HG03103 (cell line): ENCODE measurements at regions not wholly inside any gene's neighbourhood (a gene's known extent, or its start where the extent isn't known, plus 50 kb on each side); places are given as distances from the start of the nearest gene placed in this dataset.

Experiments
- ATAC-seq: cut with Tn5 transposase; IDR thresholded peaks from one replicate; pipeline ENCODE4 v1.9.1; 2021; ENCODE audit warnings: low read depth; ENCODE audit not compliant: unreplicated experiment

DNA sequence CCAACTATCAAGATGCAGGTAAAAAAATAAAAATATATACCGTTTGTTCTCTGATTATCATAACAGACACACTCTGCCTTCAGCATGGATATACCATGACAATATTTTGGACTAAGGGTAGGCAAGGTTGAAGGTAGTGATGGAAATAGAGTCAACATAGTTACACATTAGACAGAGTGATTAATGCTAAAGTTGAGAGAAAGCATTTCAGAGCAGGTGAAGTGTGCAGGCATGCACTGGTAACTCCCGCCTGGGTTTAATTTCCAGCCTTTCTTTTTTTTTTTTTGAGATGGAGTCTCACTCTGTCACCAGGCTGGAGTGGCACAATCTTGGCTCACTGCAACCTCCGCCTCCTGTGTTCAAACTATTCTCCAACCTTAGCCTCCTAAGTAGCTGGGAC, 458.5 kb downstream of the TLR4 start:
- no peak for ATAC-seq

DNA sequence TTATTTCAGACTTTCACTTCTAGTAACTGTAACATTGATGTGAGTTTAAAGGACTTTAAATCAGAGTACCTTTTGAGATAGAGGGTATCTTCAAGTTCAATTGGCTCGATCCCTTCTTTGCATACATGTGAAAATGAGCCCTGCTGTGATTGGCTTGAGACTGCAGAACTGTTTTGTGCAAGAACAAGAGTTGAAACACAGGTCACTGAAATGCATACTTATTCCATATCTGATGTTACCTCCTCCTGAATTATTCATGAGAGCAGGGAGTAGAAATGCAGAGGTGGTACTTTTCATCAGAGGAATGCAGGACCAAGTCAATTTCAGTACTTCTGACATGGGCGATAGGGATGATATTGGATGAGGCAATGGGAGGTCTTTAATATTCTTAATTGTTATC, 459.5 kb downstream of the TLR4 start:
- no peak for ATAC-seq

DNA sequence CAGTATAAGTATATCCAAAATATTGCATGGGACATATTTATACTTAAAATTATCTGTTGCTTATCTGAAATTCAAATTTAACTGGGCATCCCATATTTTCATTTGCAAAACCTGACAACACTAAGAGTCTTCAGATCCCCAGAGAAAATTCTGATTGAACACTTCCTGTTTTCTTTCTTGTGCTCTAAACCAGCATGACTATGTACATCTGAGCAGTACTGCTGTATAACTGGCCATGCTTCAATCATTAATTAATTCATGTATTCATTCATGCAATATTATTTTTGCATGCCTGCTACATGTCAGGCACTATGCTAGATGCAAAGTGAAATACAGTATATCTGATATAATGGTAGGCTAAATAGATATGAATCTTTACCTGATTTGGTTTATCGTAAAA, 461.2 kb downstream of the TLR4 start:
- no peak for ATAC-seq

DNA sequence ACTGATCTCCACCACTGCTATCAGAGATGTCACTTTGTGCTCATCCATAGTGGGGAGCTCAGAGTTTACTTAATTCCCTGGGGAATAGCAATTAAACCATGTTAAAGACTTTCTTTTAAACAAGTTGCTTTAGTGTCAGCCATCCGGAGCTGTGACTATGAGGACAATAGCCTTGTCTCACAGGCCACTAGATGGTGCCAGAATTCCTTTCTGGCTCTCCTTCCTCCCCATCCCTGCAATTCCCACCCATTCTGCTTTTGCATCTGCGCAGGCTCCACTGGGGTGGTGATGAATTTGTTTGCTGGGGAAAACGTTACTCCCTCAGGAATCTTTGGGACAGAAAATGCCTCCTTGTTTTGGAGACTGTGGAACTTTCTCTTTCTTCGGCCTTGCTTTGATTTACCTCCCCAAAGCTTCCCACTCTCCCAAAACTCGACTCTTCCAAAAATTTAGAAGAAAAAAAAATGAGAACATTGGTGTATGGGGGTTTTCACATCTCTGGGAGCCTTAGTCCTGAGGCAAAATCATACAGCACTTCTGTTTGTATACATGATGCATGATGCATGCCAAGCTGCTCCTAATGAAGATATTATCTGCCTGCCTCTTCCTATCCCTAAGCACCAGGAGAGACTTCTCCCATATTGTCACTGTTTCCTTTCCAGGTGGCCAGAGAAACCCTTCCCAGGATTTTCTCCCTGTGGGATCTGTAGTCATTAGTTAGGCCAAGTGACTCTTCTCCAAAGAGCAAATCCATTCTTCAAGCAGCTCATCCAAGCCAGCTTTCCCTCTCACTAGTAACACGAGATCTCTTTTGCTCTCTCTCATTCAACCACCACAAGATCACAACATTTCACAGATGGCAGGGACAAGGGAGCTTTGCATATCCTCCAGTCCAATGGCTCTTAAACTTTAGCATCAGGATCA, 466.1 kb downstream of the TLR4 start:
- ATAC-seq = no peak

DNA sequence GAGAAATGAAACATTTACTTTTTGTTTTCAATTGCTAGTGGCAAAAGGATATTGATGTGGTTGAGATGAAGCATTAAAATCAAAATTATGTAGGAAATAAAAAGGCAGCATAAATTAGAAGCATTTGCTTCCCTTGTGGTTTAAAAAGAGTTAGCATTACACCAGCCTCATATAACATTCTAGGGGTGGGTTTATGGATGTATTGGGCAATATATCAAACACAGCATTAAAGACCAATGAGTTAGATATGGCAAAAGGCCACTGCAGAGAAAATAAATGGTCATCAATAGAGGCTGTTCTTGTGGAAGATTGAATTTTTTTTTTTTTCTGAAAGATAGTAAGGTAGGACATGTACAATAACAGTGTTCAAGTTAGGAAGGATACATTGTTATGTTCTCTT, 473.0 kb downstream of the TLR4 start:
- ATAC-seq = no peak

DNA sequence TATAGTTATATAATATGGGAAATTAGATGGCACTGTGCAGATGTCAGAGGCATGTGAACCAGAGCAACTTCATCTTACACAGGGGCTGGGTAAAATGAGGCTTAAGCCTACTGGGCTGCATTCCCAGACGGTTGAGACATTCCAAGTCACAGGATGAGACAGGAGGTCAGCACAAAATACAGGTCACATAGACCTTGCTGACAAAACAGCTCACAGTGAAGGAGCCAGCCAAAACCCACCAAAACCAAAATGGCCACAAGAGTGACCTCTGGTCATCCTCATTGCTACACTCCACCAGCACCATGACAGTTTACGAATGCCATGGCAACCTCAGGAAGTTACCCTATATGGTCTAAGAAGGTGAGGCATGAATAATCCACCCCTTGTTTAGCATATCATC, 479.4 kb downstream of the TLR4 start:
- no peak for ATAC-seq

DNA sequence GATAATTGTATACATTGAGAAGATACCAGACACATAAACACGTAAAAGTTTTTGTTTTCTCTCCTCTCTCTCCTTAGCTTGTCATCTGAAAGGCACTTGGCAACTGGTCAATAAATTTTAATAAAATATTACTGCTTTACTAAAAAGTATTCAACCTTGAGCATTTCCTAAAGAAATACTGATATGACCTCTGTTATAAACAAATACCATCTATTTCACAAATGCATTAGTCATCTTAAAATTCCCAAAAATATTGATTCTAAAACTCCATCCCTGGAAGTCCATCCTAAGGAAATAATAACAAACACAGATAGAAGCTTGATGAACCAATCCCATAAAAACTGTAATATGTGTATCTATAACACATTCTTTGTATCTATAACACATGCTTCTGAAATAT, 483.2 kb downstream of the TLR4 start:
- no peak for ATAC-seq

DNA sequence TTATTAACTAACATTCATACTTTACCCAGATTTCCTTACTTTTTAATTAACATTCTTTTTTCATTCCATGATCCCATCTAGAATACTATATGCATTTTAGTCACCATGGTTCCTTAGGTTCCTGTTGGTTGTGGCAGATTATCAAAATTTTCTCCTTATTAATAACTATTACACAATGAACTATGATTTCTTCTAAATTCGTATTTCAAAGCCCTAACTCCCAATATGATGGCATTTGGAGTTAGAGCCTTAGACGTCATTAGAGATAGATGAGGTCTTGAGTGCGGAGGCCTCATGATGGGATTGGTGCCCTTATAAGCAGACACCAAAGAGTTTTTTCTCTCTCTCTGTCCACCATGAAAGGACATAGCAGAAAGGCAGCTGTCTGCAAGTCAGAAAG, 485.4 kb downstream of the TLR4 start:
- no peak for ATAC-seq

DNA sequence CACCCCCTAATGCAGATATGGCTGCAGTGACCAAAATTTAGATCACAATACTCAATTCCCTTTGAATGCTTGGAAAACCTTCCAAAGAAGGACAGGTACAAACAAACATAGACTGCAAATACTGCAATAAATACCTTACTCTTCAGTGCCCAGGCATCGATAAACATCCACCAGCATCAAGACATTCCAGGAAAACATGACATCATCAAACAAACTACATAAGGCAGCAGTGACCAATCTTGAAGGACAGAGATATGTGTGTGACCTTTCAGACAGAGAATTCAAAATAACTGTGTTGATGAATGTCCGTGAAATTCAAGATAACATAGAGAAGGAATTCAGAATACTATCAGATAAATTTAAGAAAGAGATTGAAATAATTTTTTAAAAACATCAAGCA, 488.6 kb downstream of the TLR4 start:
- ATAC-seq = no peak

DNA sequence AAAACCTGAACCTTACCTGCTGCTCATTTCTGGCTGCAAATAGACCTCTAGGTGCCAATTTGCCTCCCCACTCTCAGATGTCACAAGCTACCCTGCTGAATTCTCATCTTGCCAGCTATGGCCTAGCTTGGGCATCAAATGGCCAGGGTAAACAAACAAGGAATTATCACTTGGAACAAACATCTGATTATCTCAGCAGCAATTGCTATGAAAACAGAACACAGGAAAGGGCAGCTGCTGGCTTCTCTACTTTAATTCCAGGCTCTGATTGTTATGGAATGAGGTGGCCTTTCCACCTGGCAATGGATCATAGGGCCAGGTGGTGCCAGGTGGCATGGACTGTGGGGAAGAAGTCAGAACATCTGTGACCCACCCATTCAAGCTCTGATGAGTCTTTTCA, 505.1 kb downstream of the TLR4 start:
- no peak for ATAC-seq

DNA sequence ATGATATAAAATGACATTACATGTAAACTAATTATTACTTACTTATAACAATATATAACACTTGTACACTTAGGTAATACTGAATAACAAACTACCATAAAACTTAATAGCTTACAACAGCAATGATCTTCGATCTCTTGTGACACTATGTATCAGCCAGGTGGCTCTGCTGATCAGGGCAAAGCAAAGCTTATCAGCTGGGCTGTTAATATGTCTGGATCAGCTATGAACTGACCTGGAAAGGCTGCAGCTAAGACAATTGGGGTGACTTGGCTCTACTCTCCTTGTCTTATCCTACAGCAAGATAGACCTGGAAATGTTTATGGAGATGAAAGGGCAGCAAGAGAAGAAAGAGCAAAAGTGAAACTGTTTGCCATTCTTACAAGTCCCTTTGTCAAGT, 511.3 kb downstream of the TLR4 start:
- no peak for ATAC-seq

DNA sequence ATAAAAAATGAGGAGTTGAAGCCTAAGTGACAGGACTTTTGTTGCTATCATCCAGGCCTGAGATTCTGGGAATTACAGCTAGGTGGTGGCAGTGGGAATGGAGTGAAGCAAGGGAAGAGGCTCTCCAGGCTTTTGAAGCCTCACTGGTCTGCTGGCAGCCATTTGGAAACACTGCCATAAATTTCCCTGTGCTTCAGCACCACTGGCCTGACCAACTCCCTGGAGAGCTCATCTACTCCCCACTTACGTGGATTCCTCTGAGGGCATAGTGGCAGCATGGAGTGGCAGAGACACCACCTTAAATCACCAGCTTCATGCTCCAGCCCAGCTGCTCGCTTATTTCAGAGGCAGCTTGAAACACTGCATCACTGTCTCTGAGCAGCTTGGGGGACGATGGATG, 518.2 kb downstream of the TLR4 start:
- ATAC-seq = no peak

DNA sequence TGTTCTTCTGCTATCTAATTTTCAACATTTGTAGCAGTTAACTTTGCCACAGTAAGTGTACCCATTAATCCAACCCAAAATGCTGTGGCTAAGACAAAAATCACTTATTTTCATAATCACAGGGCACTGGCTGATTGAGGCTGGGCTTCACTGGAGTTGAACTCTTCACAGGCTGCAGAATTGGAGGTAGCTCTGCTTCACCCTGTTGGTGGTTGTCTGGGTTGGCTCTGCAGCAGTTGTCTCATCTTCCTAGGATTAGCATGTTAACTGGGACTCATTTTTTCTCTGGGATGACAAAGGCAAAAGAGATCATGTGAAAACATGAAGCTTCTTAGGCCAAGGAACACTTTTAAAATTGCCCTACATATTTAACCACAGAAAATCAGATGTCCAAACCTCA, 518.9 kb downstream of the TLR4 start:
- ATAC-seq = no peak

DNA sequence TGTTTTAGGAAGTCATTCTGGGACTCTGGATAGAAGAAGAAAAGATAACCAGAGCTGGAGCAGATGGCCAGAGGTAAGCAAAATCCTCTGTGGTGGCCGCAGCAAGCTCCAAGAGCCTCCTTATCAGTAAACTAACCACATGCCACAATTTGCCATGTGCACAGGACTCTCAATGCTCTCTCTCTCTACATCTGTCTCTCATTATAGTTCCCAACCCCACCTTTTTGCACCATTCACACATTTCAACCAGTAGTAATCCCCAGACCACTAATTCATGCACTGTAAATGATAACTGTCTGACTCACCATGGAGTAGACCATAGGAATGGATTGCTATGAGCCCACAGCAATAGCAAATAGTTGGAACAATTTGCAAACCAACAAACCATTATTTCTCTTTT, 526.1 kb downstream of the TLR4 start:
- ATAC-seq = no peak

DNA sequence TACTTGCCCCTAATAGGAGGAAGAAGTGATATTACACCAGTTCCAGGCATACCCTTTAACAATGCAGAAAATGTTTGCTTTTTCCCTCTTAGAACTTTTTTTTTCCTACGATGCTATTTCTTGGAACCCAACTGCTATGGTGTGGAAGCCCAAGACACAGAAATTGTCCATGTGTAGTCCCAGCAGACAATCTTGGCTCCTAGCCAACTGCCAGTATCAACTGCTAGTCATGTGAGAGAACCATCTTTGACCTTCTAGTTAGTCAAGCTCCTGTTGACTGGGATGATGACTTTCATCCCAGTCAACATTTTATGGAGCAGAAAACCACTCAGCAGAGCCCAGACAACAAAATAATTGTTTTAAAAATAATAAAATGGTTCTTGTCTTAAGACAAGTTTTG, 532.4 kb downstream of the TLR4 start:
- ATAC-seq = no peak

DNA sequence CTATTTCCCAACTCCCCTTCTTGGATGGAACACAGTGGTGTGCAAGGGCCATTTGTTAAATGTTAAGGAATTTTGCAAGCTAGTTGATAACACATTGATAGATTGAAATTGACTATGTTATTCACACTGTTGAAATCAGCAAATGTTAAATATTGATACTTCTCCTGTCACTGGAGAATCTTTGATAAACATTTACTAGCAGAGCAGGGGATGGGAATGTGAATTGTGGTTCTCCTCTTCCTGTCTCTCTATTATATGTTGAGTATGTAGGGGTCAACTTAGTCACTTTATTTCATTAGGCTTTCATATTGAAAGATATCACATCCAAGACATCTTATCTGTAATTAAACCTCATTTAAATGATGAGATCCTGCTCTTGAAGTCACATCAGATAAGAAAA, 533.9 kb downstream of the TLR4 start:
- ATAC-seq = no peak

DNA sequence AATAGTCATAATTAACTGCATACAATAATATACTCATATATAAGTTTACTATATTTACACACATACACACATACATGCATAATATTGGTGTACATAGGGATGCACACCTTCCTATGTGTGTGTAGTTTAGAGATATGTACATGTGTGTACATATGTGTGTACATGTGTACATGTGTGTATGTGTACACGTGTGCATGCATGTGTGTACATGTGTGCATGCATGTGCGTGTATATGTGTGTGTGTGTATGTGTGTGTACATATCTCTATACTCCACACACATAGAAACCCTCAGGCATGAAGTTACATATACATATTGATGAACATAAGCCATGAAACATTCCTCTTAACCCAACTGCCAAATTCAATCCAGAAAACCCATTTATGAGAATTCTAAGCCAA, 547.8 kb downstream of the TLR4 start:
- ATAC-seq = no peak

DNA sequence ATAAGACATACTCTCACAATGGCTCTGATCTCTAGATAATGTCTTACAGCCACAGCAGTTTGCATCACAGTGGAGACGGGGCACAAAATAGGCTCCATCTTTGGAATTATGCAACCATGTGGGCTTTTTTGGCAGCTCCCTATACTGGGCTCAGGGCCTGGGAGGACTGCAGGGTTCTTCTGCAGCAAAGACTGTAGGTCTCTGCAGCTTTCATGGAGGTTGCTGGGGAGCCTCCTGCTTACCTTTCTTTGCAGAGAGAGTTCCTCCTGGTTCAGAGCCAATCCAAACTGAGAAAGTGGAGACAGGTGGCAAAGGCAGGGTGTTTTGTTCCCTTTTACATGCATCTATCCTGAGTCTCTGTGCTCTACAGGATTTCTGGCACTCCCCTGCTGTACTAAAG, 558.0 kb downstream of the TLR4 start:
- ATAC-seq = no peak

DNA sequence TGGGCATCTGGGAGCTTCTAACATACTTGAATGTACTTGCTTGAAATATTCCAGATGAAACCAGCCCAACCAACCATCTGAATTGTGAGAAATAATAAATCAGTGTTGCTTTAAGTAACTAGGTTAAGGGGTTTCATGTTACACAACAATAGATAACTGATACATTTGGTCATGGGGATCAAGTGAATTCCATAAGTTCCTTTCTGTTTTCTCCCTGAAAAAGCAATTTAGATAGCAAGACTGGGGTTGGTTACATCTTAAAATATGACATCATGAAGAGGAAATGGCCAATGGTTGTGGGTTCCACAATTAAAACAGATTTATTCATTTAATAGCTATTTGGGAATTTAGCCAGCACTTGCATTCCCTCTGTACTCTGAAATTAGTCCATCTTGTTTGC, 559.7 kb downstream of the TLR4 start:
- ATAC-seq = no peak

DNA sequence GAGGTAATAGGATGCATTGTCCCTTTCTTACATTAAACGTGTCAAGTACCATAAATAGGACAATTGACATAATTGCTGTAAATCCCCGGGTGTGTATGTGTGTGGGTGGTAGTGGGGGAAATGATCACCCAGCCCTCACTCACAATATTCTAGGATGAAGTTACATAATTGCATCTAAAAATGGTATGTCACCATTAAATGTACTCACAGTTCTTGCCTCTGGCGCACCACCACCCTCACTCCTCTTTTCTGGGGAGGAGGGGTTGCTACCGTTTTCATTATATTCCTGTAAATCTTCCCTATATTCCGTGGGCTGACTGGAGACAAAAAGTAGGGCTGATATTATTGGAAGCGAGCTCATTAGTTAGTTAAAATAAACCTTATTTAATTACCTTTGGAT, 563.8 kb downstream of the TLR4 start:
- no peak for ATAC-seq

DNA sequence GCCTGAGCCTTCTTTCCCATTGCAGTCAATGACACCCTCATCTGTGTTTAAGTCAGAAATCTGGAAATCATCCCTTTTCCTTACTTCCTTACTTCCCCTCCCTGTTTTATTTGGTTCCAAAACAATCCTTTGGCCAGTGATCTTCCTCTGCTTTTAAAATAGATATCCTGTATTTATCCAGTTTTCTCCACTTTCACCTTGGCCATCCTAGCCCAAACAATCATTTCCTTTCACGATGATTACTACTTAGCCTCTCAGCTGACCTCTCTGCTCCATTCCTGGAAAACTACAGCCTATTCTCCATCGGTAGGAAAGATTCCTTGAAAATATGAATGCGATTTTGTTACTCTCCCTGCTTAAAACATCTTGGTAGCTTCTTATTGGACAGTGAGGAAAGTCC, 565.4 kb downstream of the TLR4 start:
- no peak for ATAC-seq

DNA sequence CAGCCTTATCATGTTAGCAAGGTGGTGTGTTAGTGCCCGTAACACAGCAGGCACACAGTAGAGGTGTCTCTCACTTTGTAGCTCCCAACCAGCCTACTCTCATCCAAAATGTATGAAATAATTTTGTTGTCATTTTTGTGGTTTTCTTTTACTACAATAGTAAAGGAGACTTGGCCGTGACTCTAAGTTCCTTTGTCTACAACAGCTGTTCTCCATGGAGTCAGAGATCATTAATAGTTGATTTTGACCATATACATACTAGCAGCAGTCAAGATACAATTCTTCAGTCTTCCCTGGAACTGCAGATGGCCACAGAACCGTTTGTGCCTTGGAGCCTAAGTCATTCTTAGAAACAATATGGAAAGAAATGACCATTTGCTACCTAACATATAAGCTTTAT, 567.1 kb downstream of the TLR4 start:
- ATAC-seq = no peak

DNA sequence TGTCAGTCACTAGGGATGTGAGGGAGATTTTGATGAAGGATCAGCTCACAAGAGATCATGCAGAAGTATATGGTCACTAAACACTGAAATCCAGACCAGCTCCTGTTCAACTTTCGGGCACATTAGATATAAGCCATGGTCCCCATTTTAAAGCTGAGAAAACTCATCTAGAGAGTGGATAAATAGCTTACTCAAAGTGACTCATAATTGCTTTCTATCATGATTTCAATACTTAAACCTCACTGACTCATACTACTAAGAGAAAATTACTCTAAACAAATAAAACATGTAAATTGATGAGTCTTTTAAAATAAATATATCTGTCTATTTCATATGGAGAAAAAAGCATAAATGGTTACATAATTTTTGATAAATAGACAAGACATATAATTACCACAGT, 567.7 kb downstream of the TLR4 start:
- ATAC-seq = no peak
